ENCODE measurements at regions not wholly inside any gene's neighbourhood (a gene's known extent, or its start where the extent isn't known, plus 50 kb on each side); places are given as distances from the start of the nearest gene placed in this dataset.

DNA sequence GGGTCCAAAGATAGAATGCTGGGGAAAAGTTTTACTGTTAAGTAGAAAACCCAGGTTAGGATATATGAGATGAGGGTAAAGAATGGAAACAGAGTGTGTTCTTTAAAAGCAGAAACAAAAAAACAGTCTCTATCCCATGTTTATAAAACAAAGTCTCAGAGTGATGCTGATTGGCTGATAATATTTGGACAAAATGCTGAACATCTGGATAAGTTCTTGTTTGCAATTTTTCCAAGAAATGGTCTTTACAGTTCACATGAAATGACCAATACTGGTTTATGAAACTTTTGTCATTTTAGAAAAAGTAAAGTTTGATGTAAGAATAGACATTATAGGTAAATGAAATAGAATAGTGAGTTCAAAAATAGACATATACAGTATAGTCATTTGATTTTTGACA, 96.2 kb upstream of the EYS start:
- Histone ChIP-seq H3K9me3 (no peaks in the 10 kb centered on the region), H3K36me3 (no peaks in the 10 kb centered on the region), H3K27me3 (replicated peaks; ENCODE audit: insufficient read depth) (no peaks in the 10 kb centered on the region), H3K27ac (no peak overlapping the region), H3K4me1 (replicated peaks) (no peaks in the 10 kb centered on the region), H3K4me3 (no peak overlapping the region)
- DNase-seq (ENCODE audit: low spot score): no peak
- TF ChIP-seq, protein P1, sequence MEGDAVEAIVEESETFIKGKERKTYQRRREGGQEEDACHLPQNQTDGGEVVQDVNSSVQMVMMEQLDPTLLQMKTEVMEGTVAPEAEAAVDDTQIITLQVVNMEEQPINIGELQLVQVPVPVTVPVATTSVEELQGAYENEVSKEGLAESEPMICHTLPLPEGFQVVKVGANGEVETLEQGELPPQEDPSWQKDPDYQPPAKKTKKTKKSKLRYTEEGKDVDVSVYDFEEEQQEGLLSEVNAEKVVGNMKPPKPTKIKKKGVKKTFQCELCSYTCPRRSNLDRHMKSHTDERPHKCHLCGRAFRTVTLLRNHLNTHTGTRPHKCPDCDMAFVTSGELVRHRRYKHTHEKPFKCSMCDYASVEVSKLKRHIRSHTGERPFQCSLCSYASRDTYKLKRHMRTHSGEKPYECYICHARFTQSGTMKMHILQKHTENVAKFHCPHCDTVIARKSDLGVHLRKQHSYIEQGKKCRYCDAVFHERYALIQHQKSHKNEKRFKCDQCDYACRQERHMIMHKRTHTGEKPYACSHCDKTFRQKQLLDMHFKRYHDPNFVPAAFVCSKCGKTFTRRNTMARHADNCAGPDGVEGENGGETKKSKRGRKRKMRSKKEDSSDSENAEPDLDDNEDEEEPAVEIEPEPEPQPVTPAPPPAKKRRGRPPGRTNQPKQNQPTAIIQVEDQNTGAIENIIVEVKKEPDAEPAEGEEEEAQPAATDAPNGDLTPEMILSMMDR (IDR thresholded peaks at IDR 0.05): no peak
- TF ChIP-seq POLR2A (IDR thresholded peaks at IDR 0.05): no peak
- TF ChIP-seq POLR2AphosphoS5 (IDR thresholded peaks at IDR 0.05): no peak
- intact Hi-C loops (cut with DNase I): no loop called here

DNA sequence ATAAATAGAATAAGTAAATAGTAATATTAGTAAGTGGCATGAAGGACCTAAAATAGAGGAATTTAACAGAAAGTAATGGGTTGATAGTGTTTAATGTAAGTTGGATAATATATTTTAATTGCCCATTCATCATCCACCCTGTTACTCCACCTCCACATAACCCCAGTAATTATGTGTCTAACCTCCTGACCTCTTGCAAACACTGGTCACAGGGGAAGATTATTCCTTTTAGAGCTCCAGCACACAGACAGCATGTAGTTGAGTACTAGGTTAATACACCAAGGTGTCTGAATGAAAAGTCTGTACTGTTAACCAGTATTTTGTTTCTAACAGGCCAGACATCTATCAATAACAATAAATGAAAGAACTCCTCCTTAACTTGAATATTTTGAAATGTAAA, 92.4 kb upstream of the EYS start:
- Histone ChIP-seq H3K27me3 (replicated peaks; ENCODE audit: insufficient read depth) (no peaks in the 10 kb centered on the region), H3K4me3 (no peak overlapping the region), H3K4me1 (replicated peaks) (no peaks in the 10 kb centered on the region), H3K36me3 (no peaks in the 10 kb centered on the region), H3K9me3 (no peaks in the 10 kb centered on the region), H3K27ac (no peak overlapping the region)
- no peak for DNase-seq (ENCODE audit: low spot score)
- TF ChIP-seq POLR2AphosphoS5 (IDR thresholded peaks at IDR 0.05) (no peak), POLR2A (IDR thresholded peaks at IDR 0.05) (no peak)
- TF ChIP-seq, protein P1 (IDR thresholded peaks at IDR 0.05): no peak
- intact Hi-C loops (cut with DNase I): no loop called here

GRCh38 chr6:65798280-65799014, 91.4 kb upstream of the EYS start:
- intact Hi-C loops (cut with DNase I): no loop called here
- Histone ChIP-seq H3K27me3 (replicated peaks; ENCODE audit: insufficient read depth) (no peaks in the 10 kb centered on the region), H3K36me3 (no peaks in the 10 kb centered on the region), H3K4me3 (no peak overlapping the region), H3K27ac (no peak overlapping the region), H3K9me3 (no peaks in the 10 kb centered on the region), H3K4me1 (replicated peaks) (no peaks in the 10 kb centered on the region)
- WGBS: 87% methylated on average over 3 of the region's 3 CpGs
- TF ChIP-seq, protein P1 (IDR thresholded peaks at IDR 0.05): no peak
- TF ChIP-seq POLR2A (IDR thresholded peaks at IDR 0.05) (no peak), POLR2AphosphoS5 (IDR thresholded peaks at IDR 0.05) (no peak)
- no peak for DNase-seq (ENCODE audit: low spot score)

DNA sequence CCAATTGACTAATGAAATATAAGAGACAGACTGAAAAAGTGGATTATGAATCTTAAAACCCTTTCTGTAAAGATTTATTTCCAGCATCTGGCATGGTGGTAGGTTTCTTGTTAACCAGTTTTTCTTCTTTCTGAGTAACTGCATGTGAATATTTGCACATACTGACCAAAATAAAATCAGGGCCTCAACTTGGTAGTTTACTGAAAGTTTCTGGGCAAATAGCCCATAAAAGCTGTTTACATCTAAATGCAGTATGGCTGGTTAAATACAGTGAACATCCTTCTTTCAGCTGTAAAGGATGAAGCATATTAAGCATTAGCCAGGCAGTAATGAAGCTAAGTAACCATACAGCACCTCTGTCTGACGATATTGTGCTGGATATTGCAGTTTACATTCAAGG, 83.6 kb upstream of the EYS start:
- intact Hi-C loops (cut with DNase I): no loop called here
- TF ChIP-seq, protein P1 (IDR thresholded peaks at IDR 0.05): no peak
- no peak for TF ChIP-seq POLR2AphosphoS5 (IDR thresholded peaks at IDR 0.05)
- no peak for TF ChIP-seq POLR2A (IDR thresholded peaks at IDR 0.05)

GRCh38 chr6:65787787-65788186, 80.8 kb upstream of the EYS start:
- no peaks in the 10 kb centered on the region for H3K36me3 ChIP-seq
- no peak for DNase-seq (ENCODE audit: low spot score)
- no peaks in the 10 kb centered on the region for H3K4me1 ChIP-seq (replicated peaks)
- no peak for TF ChIP-seq POLR2A (IDR thresholded peaks at IDR 0.05)
- TF ChIP-seq, protein P1 (IDR thresholded peaks at IDR 0.05): no peak
- TF ChIP-seq POLR2AphosphoS5 (IDR thresholded peaks at IDR 0.05): no peak
- no peaks in the 10 kb centered on the region for H3K27me3 ChIP-seq (replicated peaks; ENCODE audit: insufficient read depth)
- H3K4me3 ChIP-seq: no peak overlapping the region
- no peak overlapping the region for H3K27ac ChIP-seq
- no peaks in the 10 kb centered on the region for H3K9me3 ChIP-seq
- WGBS: 98% methylated on average over 34 of the region's 34 CpGs
- intact Hi-C loops (cut with DNase I): no loop called here

More for the DNA sequence above, 83.6 kb upstream of the EYS start:
- no peak overlapping the region for H3K4me3 ChIP-seq
- no peaks in the 10 kb centered on the region for H3K9me3 ChIP-seq
- no peak overlapping the region for H3K27ac ChIP-seq
- H3K27me3 ChIP-seq (replicated peaks; ENCODE audit: insufficient read depth): no peaks in the 10 kb centered on the region
- WGBS: 42% methylated on average over 1 of the region's 1 CpG
- no peaks in the 10 kb centered on the region for H3K4me1 ChIP-seq (replicated peaks)
- no peaks in the 10 kb centered on the region for H3K36me3 ChIP-seq
- DNase-seq (ENCODE audit: low spot score): no peak

Measured in prostate gland (tissue), 2 donors.